ENCODE measurements at regions not wholly inside any gene's neighbourhood (a gene's known extent, or its start where the extent isn't known, plus 50 kb on each side); places are given as distances from the start of the nearest gene placed in this dataset.
"Not testable (repeated sequence)": the region's sequence is repeated elsewhere in the genome, so short reads cannot be mapped to it uniquely, and the experiment has no call there.

- TF ChIP-seq ZBTB20 (tag by site-specific recombination; IDR thresholded peaks at IDR 0.05) (no peak), ZNF416 (tag by site-specific recombination; IDR thresholded peaks at IDR 0.05) (no peak), MZF1 (tag by site-specific recombination; IDR thresholded peaks at IDR 0.05; ENCODE audit: borderline replicate concordance) (no peak)
These were observed 109.6 kb upstream of the COBL start (continued) for GRCh38 chr7:51426163-51426562.

DNA sequence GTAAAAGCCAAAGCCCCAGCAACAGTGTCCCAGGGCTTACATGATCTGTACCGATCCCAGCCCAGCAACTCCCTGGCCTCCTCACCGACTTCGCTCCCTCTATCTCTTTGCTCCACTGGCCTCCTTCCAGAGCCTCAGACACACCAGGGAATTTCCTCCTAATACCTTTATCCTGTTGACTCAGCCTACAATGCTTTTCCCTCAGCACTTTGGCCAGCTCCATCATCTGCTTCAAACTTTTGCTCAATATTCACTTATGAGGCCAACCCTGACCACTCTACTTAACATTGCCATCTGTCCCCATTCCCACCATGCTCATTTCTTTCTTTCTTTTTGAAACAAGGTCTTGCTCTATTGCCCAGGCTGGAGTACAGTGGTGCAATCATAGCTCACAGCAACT is 93.3 kb upstream of the COBL start:
- H3K36me3 ChIP-seq (ENCODE audit: control insufficient read depth in 2 of 2, insufficient read depth in 1 of 2, low read length in 2 of 2); H3K9me3 ChIP-seq (ENCODE audit: control insufficient read depth, insufficient read depth, low read depth, low read length); CTCF ChIA-PET; H3K4me3 ChIP-seq (ENCODE audit: low read depth, low read length); H3K27ac ChIP-seq (ENCODE audit: extremely low read depth, low read depth, low read length); H3K4me1 ChIP-seq (ENCODE audit: control insufficient read depth, insufficient read depth, low read length); POLR2A ChIA-PET: not testable (repeated sequence)

DNA sequence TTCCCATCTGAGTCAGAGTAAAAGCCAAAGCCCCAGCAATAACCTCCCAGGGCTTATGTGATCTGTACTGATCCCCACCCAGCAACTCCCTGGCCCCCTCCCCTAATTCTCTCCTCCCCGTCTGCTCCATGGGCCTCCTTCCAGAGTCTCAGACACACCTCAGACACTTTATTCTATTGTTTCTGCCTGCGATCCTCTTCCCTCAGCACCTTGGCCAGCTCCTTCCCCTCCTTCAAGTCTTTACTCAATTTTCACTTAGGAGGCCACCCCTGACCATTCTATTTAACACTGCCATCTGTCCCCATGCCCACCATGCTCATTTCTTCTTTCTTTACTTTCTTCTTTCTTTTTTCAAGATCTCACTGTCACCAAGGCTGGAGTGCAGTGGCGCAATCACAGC is 81.0 kb upstream of the COBL start:
- H3K36me3 ChIP-seq (ENCODE audit: control insufficient read depth in 2 of 2, insufficient read depth in 1 of 2, low read length in 2 of 2); H3K4me3 ChIP-seq (ENCODE audit: low read depth, low read length); H3K4me1 ChIP-seq (ENCODE audit: control insufficient read depth, insufficient read depth, low read length); CTCF ChIA-PET; H3K27ac ChIP-seq (ENCODE audit: extremely low read depth, low read depth, low read length); H3K9me3 ChIP-seq (ENCODE audit: control insufficient read depth, insufficient read depth, low read depth, low read length); POLR2A ChIA-PET: not testable (repeated sequence)
- TF ChIP-seq, protein P1, sequence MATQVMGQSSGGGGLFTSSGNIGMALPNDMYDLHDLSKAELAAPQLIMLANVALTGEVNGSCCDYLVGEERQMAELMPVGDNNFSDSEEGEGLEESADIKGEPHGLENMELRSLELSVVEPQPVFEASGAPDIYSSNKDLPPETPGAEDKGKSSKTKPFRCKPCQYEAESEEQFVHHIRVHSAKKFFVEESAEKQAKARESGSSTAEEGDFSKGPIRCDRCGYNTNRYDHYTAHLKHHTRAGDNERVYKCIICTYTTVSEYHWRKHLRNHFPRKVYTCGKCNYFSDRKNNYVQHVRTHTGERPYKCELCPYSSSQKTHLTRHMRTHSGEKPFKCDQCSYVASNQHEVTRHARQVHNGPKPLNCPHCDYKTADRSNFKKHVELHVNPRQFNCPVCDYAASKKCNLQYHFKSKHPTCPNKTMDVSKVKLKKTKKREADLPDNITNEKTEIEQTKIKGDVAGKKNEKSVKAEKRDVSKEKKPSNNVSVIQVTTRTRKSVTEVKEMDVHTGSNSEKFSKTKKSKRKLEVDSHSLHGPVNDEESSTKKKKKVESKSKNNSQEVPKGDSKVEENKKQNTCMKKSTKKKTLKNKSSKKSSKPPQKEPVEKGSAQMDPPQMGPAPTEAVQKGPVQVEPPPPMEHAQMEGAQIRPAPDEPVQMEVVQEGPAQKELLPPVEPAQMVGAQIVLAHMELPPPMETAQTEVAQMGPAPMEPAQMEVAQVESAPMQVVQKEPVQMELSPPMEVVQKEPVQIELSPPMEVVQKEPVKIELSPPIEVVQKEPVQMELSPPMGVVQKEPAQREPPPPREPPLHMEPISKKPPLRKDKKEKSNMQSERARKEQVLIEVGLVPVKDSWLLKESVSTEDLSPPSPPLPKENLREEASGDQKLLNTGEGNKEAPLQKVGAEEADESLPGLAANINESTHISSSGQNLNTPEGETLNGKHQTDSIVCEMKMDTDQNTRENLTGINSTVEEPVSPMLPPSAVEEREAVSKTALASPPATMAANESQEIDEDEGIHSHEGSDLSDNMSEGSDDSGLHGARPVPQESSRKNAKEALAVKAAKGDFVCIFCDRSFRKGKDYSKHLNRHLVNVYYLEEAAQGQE (tag by site-specific recombination; IDR thresholded peaks at IDR 0.05): peak; percentile 79

DNA sequence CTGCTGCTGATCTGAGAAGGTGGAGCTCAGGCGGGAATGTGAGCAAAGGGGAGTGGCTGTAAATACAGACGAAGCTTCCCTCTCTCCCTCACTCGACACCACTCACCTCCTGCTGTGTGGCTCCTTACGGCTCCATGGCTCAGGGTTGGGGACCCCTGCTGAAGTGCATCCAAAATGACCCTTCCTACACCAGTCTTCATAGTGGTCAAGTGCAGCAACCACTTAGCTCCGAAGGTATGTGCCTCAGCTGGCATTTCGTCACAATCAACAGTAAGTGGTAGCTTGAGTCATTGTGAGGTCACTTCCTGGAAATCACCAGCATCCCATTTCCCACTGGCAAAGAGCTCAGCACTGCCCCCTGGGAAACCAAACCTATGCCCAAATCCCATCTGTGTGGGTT is 76.4 kb upstream of the COBL start:
- H3K36me3 ChIP-seq (ENCODE audit: control insufficient read depth in 2 of 2, insufficient read depth in 1 of 2, low read length in 2 of 2); POLR2A ChIA-PET; H3K4me1 ChIP-seq (ENCODE audit: control insufficient read depth, insufficient read depth, low read length); H3K9me3 ChIP-seq (ENCODE audit: control insufficient read depth, insufficient read depth, low read depth, low read length); H3K27ac ChIP-seq (ENCODE audit: extremely low read depth, low read depth, low read length); H3K4me3 ChIP-seq (ENCODE audit: low read depth, low read length): not testable (repeated sequence)
- CTCF ChIA-PET: interaction anchor here (1.6 kb wide), 1 partner anchor 231 kb away, joined by 3 read pairs; no protein-coding TSS in a partner anchor

DNA sequence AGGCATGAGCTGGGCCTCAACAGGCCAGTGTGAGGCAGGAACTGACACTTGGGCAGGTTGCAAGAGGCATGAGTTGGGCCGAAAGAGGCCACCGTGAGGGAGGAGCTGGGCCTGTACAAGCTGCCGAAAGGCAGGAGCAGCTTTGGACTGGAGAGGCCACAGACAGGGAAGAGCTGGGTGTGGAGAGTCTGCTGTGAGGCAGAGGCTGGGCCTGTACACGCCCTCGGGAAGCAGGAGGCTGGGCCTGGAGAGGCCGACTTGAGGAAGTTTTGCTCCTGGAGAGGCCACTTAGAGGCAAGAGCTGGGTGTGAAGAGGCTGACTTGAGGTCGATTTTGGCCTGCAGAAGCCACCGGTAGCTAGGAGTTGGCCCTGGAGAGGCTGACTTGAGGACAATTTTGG is 73.3 kb upstream of the COBL start:
- H3K36me3 ChIP-seq (ENCODE audit: control insufficient read depth in 2 of 2, insufficient read depth in 1 of 2, low read length in 2 of 2); H3K4me1 ChIP-seq (ENCODE audit: control insufficient read depth, insufficient read depth, low read length); H3K4me3 ChIP-seq (ENCODE audit: low read depth, low read length); H3K27ac ChIP-seq (ENCODE audit: extremely low read depth, low read depth, low read length); POLR2A ChIA-PET; H3K9me3 ChIP-seq (ENCODE audit: control insufficient read depth, insufficient read depth, low read depth, low read length): not testable (repeated sequence)
- CTCF ChIA-PET: interaction anchor here (0.9 kb wide), 1 partner anchor 15 kb away, joined by 3 read pairs; no protein-coding TSS in a partner anchor

- H3K36me3 ChIP-seq (ENCODE audit: control insufficient read depth in 2 of 2, insufficient read depth in 1 of 2, low read length in 2 of 2); H3K4me1 ChIP-seq (ENCODE audit: control insufficient read depth, insufficient read depth, low read length); POLR2A ChIA-PET; H3K4me3 ChIP-seq (ENCODE audit: low read depth, low read length); H3K27ac ChIP-seq (ENCODE audit: extremely low read depth, low read depth, low read length); H3K9me3 ChIP-seq (ENCODE audit: control insufficient read depth, insufficient read depth, low read depth, low read length): not testable (repeated sequence)
- CTCF ChIA-PET: interaction anchor here (0.6 to 0.9 kb wide), 3 partner anchors 15 to 233 kb away, joined by 3 read pairs; no protein-coding TSS in a partner anchor
These were observed 72.7 kb upstream of the COBL start for GRCh38 chr7:51389216-51389812.

DNA sequence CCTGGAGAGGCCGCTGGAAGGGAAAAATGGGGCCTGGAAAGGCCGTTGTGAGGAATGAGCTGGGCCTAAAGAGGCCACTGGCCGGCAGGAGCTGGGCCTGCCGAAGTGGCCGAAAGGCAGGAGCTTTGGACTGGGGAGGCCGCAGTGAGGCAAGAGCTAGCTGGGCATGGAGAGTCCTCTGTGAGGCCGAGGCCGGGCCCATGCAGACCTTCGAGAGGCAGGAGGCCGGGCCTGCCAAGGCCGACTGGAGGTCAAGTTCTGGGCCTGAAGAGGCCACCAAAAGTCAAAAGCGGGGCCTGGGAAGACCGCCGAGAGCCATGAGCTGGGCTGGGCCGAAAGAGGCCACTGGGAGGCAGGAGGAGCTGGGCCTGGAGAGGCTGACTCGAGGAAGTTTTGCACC is 71.6 kb upstream of the COBL start:
- H3K27ac ChIP-seq (ENCODE audit: extremely low read depth, low read depth, low read length); POLR2A ChIA-PET; H3K36me3 ChIP-seq (ENCODE audit: control insufficient read depth in 2 of 2, insufficient read depth in 1 of 2, low read length in 2 of 2); H3K4me1 ChIP-seq (ENCODE audit: control insufficient read depth, insufficient read depth, low read length); H3K4me3 ChIP-seq (ENCODE audit: low read depth, low read length); CTCF ChIA-PET; H3K9me3 ChIP-seq (ENCODE audit: control insufficient read depth, insufficient read depth, low read depth, low read length): not testable (repeated sequence)

DNA sequence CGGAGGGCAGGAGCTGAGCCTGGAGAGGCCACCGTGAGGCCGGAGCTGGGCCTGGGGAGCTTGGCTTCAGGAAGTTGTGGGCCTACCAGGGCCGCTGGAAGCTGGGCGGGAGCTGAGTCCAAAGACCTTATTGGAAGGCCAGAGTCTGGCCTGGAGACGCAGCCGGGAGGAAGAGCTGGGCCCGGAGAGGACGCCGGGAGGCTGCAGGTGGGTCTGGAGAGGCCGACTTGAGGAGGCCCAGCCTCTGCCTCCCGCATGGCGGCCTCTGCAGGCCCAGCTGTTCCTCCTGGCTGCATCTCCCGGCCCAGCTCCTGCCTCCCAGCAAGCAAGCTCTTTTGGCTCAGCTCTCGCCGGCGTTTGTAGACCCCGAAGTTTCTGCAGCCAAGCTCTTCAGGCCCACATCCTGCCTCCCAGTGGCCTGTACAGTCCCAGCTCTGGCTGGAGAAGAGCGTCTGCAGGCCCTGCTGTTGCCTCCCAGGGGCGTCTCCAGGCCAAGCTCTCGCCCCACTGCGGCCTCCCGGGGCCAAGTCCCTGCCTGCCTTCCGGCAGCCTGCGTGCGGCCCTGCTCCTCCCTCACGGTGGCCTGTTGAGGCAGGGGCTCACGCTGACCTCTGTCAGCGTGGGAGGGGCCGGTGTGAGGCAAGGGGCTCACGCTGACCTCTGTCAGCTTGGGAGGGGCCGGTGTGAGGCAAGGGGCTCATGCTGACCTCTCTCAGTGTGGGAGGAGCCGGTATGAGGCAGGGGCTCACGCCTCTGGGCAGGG is 70.4 kb upstream of the COBL start:
- CTCF ChIA-PET; POLR2A ChIA-PET; H3K4me1 ChIP-seq (ENCODE audit: control insufficient read depth, insufficient read depth, low read length); H3K4me3 ChIP-seq (ENCODE audit: low read depth, low read length); H3K27ac ChIP-seq (ENCODE audit: extremely low read depth, low read depth, low read length); H3K36me3 ChIP-seq (ENCODE audit: control insufficient read depth in 2 of 2, insufficient read depth in 1 of 2, low read length in 2 of 2); H3K9me3 ChIP-seq (ENCODE audit: control insufficient read depth, insufficient read depth, low read depth, low read length): not testable (repeated sequence)

DNA sequence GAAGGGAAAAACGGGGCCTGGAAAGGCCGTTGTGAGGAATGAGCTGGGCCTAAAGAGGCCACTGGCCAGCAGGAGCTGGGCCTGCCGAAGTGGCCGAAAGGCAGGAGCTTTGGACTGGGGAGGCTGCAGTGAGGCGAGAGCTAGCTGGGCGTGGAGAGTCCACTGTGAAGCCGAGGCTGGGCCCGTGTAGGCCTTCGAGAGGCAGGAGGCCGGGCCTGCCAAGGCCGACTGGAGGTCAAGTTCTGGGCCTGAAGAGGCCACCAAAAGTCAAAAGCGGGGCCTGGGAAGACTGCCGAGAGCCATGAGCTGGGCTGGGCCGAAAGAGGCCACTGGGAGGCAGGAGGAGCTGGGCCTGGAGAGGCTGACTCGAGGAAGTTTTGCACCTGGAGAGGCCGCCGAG is 69.6 kb upstream of the COBL start:
- H3K9me3 ChIP-seq (ENCODE audit: control insufficient read depth, insufficient read depth, low read depth, low read length); H3K27ac ChIP-seq (ENCODE audit: extremely low read depth, low read depth, low read length); POLR2A ChIA-PET; H3K4me1 ChIP-seq (ENCODE audit: control insufficient read depth, insufficient read depth, low read length); H3K36me3 ChIP-seq (ENCODE audit: control insufficient read depth in 2 of 2, insufficient read depth in 1 of 2, low read length in 2 of 2); H3K4me3 ChIP-seq (ENCODE audit: low read depth, low read length); CTCF ChIA-PET: not testable (repeated sequence)

- H3K4me3 ChIP-seq (ENCODE audit: low read depth, low read length); POLR2A ChIA-PET; CTCF ChIA-PET; H3K36me3 ChIP-seq (ENCODE audit: control insufficient read depth in 2 of 2, insufficient read depth in 1 of 2, low read length in 2 of 2); H3K9me3 ChIP-seq (ENCODE audit: control insufficient read depth, insufficient read depth, low read depth, low read length); H3K27ac ChIP-seq (ENCODE audit: extremely low read depth, low read depth, low read length); H3K4me1 ChIP-seq (ENCODE audit: control insufficient read depth, insufficient read depth, low read length): not testable (repeated sequence)
These were observed 65.6 kb upstream of the COBL start for GRCh38 chr7:51382243-51382642.

Measured in HEK293 (cell line).